ENCODE measurements at regions not wholly inside any gene's neighbourhood (a gene's known extent, or its start where the extent isn't known, plus 50 kb on each side); places are given as distances from the start of the nearest gene placed in this dataset.
"Not testable (repeated sequence)": the region's sequence is repeated elsewhere in the genome, so short reads cannot be mapped to it uniquely, and the experiment has no call there.

DNA sequence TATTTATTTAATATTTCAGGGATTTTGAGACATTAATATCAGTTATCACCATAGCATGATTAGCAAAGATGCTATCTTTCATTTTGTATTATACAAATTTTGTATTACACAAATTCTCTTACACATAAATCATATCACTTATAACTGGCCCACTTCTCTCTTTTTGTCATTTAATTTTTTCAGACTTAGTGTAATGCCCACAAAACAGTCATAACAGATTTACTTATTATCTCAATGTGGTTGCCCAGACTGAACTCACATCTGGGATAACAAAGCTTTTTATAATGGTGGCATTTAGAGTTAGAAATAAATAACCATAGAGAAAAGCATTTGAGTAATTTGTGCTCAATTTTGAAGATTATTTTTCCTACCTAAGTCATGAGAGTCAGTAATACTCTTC, 148.3 kb downstream of the TFAP2B start:
- Mint-ChIP-seq H3K27ac (no peak overlapping the region), H3K27me3 (no peaks in the 10 kb centered on the region), H3K4me1 (no peaks in the 10 kb centered on the region), H3K4me3 (no peak overlapping the region), H3K36me3 (ENCODE audit: low read depth) (no peaks in the 10 kb centered on the region)
- DNase-seq (no peak), ATAC-seq (no peak)
- no peaks in the 10 kb centered on the region for H3K9me3 ChIP-seq (ENCODE audit: control insufficient read depth, low read length, poor library complexity, severe bottlenecking)

DNA sequence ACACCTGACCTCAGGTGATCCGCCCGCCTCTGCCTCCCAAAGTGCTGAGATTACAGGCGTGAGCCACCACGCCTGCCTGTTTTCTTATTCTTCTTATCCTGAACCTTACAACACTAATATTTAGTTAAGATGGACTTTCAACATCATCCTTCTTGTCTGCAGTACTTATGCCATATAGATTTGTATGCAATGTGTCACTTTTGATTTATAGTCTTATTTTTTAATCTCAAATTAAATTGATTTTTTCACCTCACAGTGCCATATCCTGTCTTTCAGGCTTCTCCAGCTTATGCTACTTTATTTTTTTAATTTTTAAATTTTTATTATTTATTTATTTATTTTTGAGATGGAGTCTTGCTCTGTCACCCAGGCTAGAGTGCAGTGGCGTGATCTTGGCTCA, 149.6 kb downstream of the TFAP2B start:
- H3K36me3 Mint-ChIP-seq (ENCODE audit: low read depth); H3K27me3 Mint-ChIP-seq; H3K9me3 ChIP-seq (ENCODE audit: control insufficient read depth, low read length, poor library complexity, severe bottlenecking); H3K4me1 Mint-ChIP-seq; H3K27ac Mint-ChIP-seq; DNase-seq; ATAC-seq; H3K4me3 Mint-ChIP-seq: not testable (repeated sequence)

DNA sequence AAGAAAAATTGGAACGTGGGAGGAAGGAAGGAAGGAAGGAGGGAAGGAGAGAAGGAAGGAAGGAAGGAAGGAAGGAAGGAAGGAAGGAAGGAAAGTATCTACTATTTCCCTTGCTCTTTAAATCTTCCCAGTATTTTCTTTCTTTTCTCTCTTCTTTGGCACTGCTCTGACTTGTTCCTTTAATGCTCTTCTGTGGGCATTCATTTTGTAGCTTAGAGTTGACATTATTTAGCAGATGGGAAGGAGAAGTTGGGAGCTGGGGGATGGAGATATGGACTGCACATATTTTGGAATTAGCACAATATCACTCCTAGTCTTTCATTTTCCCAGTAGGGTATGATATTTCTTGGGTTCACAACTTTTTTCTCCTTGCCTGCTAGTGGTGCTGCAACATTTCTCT, 152.2 kb downstream of the TFAP2B start:
- H3K27ac Mint-ChIP-seq: no peak overlapping the region
- DNase-seq: no peak
- no peaks in the 10 kb centered on the region for H3K27me3 Mint-ChIP-seq
- no peaks in the 10 kb centered on the region for H3K36me3 Mint-ChIP-seq (ENCODE audit: low read depth)
- ATAC-seq: no peak
- no peak overlapping the region for H3K4me3 Mint-ChIP-seq
- H3K4me1 Mint-ChIP-seq: no peaks in the 10 kb centered on the region
- H3K9me3 ChIP-seq (ENCODE audit: control insufficient read depth, low read length, poor library complexity, severe bottlenecking): no peaks in the 10 kb centered on the region

DNA sequence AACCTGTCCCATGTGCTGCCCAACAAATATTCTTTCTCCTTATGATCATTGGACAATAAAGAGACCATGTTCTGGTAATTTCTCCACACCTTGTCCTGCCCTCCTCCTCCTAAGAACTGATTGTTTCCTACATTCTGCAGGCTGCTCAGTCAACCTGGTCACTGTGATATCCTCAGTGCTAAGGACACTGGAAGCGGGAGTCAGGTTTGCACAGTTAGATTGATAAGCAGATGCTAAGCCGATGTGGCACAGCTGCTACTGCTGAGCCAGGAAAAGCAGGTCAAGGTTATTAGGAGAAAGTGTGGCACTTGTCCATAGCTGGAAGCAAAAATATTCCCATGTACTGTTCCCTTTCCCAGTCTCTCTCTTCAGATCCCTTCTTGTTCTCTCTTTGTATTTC, 154.8 kb downstream of the TFAP2B start:
- Mint-ChIP-seq H3K36me3 (ENCODE audit: low read depth) (no peaks in the 10 kb centered on the region), H3K27me3 (no peaks in the 10 kb centered on the region), H3K27ac (no peak overlapping the region), H3K4me1 (no peaks in the 10 kb centered on the region), H3K4me3 (no peak overlapping the region)
- DNase-seq: no peak
- H3K9me3 ChIP-seq (ENCODE audit: control insufficient read depth, low read length, poor library complexity, severe bottlenecking): no peaks in the 10 kb centered on the region
- no peak for ATAC-seq

DNA sequence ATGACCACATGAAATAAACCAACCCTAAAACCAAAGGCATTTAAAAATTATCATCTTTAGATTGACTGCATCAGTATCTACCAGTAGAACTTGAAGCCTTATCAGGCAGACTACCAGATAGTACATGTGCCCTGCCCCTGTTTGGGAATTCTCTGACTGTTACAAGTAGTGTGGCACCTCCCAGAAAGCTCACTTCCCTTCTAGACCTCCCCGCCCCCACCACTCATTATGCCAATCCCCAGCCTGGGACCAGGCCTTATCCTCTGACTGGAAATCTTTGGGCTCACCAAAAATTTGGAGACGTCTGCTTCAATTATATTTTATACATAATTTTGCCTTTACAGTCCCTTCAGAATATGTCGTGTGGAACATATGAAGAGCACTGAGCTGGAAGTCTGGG, 155.6 kb downstream of the TFAP2B start:
- no peaks in the 10 kb centered on the region for H3K9me3 ChIP-seq (ENCODE audit: control insufficient read depth, low read length, poor library complexity, severe bottlenecking)
- no peak overlapping the region for H3K4me3 Mint-ChIP-seq
- H3K4me1 Mint-ChIP-seq: no peaks in the 10 kb centered on the region
- no peak overlapping the region for H3K27ac Mint-ChIP-seq
- ATAC-seq (no peak), DNase-seq (no peak)
- H3K36me3 Mint-ChIP-seq (ENCODE audit: low read depth): no peaks in the 10 kb centered on the region
- no peaks in the 10 kb centered on the region for H3K27me3 Mint-ChIP-seq

DNA sequence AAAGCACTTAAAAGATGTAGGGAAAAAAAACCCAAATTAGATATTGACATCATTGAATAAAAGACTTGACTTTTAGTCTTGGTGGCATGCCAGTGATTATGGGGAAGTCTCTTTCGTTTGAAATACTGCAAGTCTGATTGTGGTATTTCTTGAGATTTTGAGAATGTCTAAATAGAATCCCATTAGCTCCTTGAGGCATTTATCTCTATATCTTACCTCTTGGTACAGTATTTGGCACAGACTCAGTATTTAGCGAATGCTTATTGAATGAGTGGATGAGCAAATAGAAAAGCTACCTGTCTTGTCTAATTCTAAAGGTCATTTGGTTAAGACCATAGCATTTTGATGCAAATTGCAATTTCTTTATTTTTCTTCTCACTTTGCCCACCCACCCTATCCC, 156.5 kb downstream of the TFAP2B start:
- Mint-ChIP-seq H3K27ac (no peak overlapping the region), H3K36me3 (ENCODE audit: low read depth) (no peaks in the 10 kb centered on the region), H3K4me1 (no peaks in the 10 kb centered on the region), H3K27me3 (no peaks in the 10 kb centered on the region), H3K4me3 (no peak overlapping the region)
- DNase-seq: no peak
- no peak for ATAC-seq
- H3K9me3 ChIP-seq (ENCODE audit: control insufficient read depth, low read length, poor library complexity, severe bottlenecking): no peaks in the 10 kb centered on the region

DNA sequence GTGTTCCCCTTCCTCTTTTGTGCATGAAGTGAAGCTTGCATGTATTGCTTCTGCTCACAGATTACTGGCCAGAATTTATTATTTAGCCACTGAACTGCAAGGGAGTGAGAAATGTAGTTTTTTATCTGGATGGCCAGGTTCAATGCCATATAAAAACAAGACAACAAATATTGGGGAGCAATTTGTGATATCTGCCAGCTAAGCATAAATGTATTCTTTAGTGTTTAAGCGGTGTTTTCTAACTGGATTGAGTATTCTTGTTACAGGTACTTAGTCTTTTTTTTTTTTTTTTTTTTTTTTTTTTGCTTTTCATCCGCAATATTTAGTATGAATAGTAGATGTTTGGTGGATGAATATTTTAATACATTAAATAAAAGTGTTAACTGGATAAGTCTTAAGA, 158.2 kb downstream of the TFAP2B start:
- no peaks in the 10 kb centered on the region for H3K36me3 Mint-ChIP-seq (ENCODE audit: low read depth)
- H3K27me3 Mint-ChIP-seq: no peaks in the 10 kb centered on the region
- no peaks in the 10 kb centered on the region for H3K9me3 ChIP-seq (ENCODE audit: control insufficient read depth, low read length, poor library complexity, severe bottlenecking)
- no peak for DNase-seq
- H3K27ac Mint-ChIP-seq: no peak overlapping the region
- no peak for ATAC-seq
- H3K4me1 Mint-ChIP-seq: no peaks in the 10 kb centered on the region
- no peak overlapping the region for H3K4me3 Mint-ChIP-seq

DNA sequence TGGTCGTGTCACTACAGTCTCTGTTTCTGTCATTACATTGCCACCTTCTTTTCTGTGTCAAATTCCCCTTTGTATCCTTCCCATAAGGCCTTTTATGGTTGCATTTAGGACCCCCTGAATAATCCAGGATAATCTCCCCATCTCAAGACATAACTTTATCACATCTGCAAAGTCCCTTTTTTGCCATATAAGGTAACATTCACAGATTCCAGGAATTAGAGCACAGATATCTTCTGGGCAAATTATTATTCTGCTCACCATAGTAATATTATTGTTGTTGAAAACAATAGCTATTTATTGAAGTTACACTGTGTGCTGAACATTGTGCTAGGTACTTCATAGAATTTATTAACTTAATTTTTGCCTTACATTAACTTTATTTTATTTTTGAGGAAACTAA, 159.1 kb downstream of the TFAP2B start:
- Mint-ChIP-seq H3K27me3 (no peaks in the 10 kb centered on the region), H3K36me3 (ENCODE audit: low read depth) (no peaks in the 10 kb centered on the region), H3K27ac (no peak overlapping the region), H3K4me3 (no peak overlapping the region), H3K4me1 (no peaks in the 10 kb centered on the region)
- DNase-seq (no peak), ATAC-seq (no peak)
- H3K9me3 ChIP-seq (ENCODE audit: control insufficient read depth, low read length, poor library complexity, severe bottlenecking): no peaks in the 10 kb centered on the region

DNA sequence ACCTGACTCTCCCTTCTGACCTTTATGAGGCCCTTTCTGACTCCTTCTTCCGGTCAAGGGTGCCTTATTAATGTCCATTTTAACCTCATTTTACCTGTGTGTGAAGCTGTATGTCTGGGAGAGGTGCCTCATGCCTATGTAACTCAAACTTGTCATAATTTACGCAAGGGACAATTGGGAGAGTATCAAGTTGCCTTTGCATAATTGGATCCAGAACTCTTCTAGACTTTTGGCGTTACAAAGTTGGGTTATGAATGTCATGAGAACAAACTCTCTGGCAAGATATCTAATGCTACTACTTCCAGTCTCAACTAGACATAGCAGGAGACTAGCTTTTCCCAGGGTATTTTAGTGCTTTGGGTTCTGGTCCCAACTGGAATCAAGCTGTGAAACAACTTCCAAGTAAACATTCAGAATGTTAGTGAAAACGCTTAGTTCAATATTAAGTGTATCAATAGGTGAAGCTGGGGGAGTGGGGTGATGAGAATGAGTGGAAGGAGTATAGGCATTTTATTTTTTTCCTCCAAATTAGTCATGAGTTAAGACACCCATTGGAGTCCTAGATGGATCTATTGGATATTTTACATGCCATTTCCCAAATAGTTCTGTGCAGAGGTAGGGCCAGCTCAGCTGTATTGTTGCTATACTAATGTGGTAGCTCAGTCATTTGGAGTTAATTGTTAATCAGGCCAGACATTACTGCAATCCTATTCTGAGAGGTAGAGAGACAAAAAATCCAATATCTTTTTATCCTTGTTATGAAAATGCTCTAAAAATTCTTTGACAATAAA, 159.9 kb downstream of the TFAP2B start:
- Mint-ChIP-seq H3K36me3 (ENCODE audit: low read depth) (no peaks in the 10 kb centered on the region), H3K27ac (no peak overlapping the region), H3K27me3 (no peaks in the 10 kb centered on the region), H3K4me3 (no peak overlapping the region), H3K4me1 (no peaks in the 10 kb centered on the region)
- DNase-seq (no peak), ATAC-seq (no peak)
- H3K9me3 ChIP-seq (ENCODE audit: control insufficient read depth, low read length, poor library complexity, severe bottlenecking): peaks cover 2% of the 10 kb centered on the region

DNA sequence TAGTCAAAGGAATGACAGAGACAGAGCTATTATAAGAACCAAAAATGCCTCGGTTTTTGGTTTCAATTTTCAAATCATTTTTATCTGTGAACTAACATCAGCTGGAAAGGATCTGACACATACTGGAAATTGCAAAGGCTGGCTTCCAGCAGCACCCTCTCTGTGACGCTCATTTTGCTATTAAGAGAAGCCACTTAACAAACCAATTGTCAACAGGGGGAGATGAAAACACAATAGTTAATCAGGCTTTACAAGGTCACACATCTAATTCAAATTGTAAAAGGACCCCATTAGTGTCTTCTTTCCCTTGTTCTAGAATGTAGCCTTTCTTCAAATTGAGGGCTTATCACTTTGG, 160.5 kb downstream of the TFAP2B start:
- ATAC-seq (no peak), DNase-seq (no peak)
- H3K4me1 Mint-ChIP-seq: no peaks in the 10 kb centered on the region
- no peaks in the 10 kb centered on the region for H3K36me3 Mint-ChIP-seq (ENCODE audit: low read depth)
- no peak overlapping the region for H3K27ac Mint-ChIP-seq
- no peak overlapping the region for H3K4me3 Mint-ChIP-seq
- peaks cover 2% of the 10 kb centered on the region for H3K9me3 ChIP-seq (ENCODE audit: control insufficient read depth, low read length, poor library complexity, severe bottlenecking)
- no peaks in the 10 kb centered on the region for H3K27me3 Mint-ChIP-seq

DNA sequence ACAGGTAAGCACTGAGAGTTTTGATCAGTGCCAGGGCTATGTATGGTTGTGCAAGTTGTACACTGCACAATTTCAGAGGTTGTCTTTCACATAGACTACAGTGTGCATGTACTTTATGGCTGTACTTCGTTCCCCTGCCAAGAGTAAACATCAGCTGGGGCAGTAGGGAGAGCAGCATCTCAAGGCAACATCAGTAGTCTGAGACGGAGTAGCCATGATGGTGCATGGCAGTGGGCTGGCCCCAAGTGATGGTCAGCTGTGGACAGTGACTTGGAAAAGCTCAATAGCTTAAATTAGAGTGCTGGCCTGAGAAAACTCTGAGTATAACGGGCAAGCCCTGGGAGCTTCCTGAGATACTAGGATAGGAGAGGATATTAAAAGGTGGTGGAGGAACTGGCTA, 165.5 kb downstream of the TFAP2B start:
- Mint-ChIP-seq H3K36me3 (ENCODE audit: low read depth) (no peaks in the 10 kb centered on the region), H3K27me3 (no peaks in the 10 kb centered on the region), H3K27ac (no peak overlapping the region), H3K4me1 (no peaks in the 10 kb centered on the region), H3K4me3 (no peak overlapping the region)
- peaks cover 2% of the 10 kb centered on the region for H3K9me3 ChIP-seq (ENCODE audit: control insufficient read depth, low read length, poor library complexity, severe bottlenecking)
- DNase-seq (no peak), ATAC-seq (no peak)

DNA sequence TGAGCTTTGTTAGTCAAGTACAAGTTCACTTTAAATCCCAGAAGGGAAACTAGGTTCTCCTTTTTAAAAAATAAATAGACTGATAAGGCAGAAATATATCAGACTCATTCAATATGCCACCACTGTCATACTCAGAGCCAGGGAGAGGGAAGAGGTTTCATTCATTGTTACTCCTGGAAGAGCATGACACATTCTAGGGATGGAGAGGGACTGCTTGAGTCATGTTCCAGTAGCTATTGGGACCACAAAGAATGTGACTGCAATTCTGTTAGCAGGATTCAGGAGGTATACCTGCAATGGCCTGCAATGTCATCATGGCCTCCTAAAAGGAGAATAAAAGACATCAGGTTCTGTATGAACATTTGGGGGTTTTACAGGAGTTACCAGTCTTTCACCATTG, 167.6 kb downstream of the TFAP2B start:
- ATAC-seq: no peak
- Mint-ChIP-seq H3K4me3 (no peak overlapping the region), H3K36me3 (ENCODE audit: low read depth) (no peaks in the 10 kb centered on the region), H3K4me1 (no peaks in the 10 kb centered on the region), H3K27me3 (no peaks in the 10 kb centered on the region), H3K27ac (no peak overlapping the region)
- DNase-seq: no peak
- H3K9me3 ChIP-seq (ENCODE audit: control insufficient read depth, low read length, poor library complexity, severe bottlenecking): peaks cover 2% of the 10 kb centered on the region

DNA sequence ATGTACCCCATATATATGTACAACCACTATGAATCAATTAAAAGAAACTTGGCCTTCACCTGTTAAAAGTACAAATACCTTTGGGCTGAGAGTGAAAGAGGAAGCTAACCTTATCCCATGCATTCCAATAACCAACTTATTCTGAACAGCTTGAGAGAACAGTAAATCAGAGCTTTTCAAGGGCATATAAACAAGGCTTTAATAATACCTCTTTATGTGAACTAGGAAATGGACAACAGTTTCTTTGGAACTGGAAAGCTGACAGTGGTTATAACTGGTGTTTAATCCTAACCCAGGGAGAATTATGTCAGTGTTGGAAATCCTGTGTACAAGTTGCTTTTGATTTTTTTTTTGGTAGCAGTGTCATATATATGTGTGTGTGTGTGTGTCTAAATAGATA, 170.5 kb downstream of the TFAP2B start:
- no peak for ATAC-seq

DNA sequence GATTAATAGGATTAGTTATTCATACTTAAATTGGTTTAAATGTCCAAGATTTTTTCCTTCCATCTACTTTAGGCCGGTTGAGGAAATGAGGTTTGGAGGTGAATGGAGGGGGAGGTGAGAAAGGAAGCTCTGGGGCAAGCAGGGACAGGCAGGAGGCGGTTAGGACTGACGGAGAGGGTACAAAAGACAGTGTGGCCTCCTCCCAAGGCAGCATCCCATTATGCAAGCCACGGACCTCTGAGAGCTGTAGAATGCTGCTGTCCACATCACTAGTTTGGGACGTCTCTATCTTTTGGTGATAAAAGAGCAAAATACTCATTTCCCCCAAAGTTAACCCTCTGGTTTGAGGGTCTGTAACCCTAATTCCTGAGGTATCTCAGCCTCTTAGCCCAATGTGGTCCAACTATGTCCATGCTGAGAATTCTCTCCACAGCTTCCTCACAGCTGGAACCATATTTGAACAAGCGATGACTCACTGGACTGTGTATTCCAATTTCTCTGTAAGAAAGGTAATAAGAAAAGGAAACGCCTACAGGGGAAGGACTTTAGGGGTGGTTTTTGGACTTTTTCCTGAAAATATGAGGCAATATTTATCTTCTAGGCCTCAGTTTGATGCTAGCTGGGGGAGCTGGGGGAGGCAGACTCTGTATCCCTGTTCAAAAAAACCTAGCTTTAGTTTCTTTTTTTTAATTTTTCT, 172.2 kb downstream of the TFAP2B start:
- Mint-ChIP-seq H3K4me1 (no peaks in the 10 kb centered on the region), H3K27me3 (no peaks in the 10 kb centered on the region), H3K36me3 (ENCODE audit: low read depth) (no peaks in the 10 kb centered on the region)

More for the DNA sequence above, 170.5 kb downstream of the TFAP2B start:
- Mint-ChIP-seq H3K4me1 (no peaks in the 10 kb centered on the region), H3K27ac (no peak overlapping the region), H3K27me3 (no peaks in the 10 kb centered on the region), H3K4me3 (no peak overlapping the region), H3K36me3 (ENCODE audit: low read depth) (no peaks in the 10 kb centered on the region)
- no peak for DNase-seq
- no peaks in the 10 kb centered on the region for H3K9me3 ChIP-seq (ENCODE audit: control insufficient read depth, low read length, poor library complexity, severe bottlenecking)

More for the DNA sequence above, 172.2 kb downstream of the TFAP2B start:
- H3K27ac Mint-ChIP-seq: no peak overlapping the region
- H3K4me3 Mint-ChIP-seq: no peak overlapping the region
- ATAC-seq (no peak), DNase-seq (no peak)
- no peaks in the 10 kb centered on the region for H3K9me3 ChIP-seq (ENCODE audit: control insufficient read depth, low read length, poor library complexity, severe bottlenecking)
